Stimulated activated CD4-positive, alpha-beta T cell treated with anti-CD3 and anti-CD28 coated beads, TNF-alpha, amount 100 ng/mL, for 24 hours (primary cell): ENCODE measurements at regions not wholly inside any gene's neighbourhood (a gene's known extent, or its start where the extent isn't known, plus 50 kb on each side); places are given as distances from the start of the nearest gene placed in this dataset.
"Not testable (repeated sequence)": the region's sequence is repeated elsewhere in the genome, so short reads cannot be mapped to it uniquely, and the experiment has no call there.

ENCODE experiments used
- DNase-seq, 3 experiments: peaks; one replicate each; pipeline ENCODE4 v3.0.0-alpha.2; 2020; ENCODE audit warnings: low read depth in 3 of 3

GRCh38 chr18:1412655-1413322 is 508.1 kb downstream of the ADCYAP1 start:
- DNase-seq, result no peak

- no peak for DNase-seq
These were observed 508.6 kb downstream of the ADCYAP1 start for GRCh38 chr18:1413323-1413675.

DNA sequence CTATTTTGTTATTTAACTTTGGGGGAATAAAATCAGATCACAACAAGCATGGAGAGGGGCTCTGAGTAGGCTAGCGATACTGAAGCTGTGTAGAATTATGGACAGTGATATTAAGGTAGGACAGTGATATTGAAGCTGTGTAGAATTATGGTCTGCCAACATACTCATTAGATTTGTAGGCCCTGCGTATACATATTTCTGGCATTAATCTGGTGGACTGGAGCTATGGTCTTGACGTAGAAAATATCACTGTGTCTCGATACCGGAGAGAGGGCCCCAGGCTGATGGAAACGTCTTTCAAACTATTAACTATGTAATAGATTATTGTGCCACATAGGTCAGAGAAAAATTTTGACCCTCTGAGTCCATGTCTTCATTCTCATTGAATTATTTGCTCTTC is 511.4 kb downstream of the ADCYAP1 start:
- no peak for DNase-seq

GRCh38 chr18:1421502-1421901 is 516.8 kb downstream of the ADCYAP1 start:
- DNase-seq, result no peak

- DNase-seq, result no peak
These were observed 518.0 kb downstream of the ADCYAP1 start for GRCh38 chr18:1422634-1423033.

GRCh38 chr18:1425679-1426078 is 521.0 kb downstream of the ADCYAP1 start:
- DNase-seq, result no peak

DNA sequence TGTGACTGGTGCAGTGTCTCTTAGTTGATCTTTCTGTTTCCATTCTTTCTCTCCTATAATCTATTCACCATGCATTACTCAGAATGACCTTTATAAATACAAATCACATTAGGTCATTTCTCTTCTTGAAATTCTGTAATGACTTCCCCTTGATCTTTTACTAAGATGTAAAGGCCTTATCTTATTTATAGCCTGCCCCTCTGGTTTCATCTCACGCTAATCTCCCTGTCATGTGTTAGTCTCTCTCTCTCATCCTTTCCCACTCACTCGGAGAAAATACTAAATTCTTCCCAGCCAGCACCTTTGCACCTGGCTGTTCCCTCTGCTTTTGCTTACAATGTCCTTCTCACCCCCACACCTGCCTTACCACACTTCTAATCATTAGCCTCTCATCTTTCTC is 530.8 kb downstream of the ADCYAP1 start:
- no peak for DNase-seq

DNA sequence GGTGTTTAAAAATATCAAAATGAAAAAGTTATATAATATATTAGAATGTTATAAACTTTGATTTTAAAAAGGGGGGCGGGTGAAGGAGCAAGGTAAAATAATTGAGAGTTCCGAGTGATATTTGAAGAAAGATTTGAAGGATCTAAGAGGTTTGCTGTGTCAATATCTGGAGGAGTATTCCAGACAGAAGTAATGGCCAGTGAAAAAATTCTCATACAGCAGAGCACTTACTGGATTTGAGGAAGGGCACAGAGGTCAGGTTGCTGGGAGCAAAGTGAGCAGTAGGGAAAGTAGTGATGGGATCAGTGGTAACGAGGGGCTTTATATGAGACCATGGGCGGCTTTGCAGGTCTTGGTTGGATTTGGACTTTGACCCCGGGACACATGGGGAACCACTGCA is 531.5 kb downstream of the ADCYAP1 start:
- no peak for DNase-seq

DNA sequence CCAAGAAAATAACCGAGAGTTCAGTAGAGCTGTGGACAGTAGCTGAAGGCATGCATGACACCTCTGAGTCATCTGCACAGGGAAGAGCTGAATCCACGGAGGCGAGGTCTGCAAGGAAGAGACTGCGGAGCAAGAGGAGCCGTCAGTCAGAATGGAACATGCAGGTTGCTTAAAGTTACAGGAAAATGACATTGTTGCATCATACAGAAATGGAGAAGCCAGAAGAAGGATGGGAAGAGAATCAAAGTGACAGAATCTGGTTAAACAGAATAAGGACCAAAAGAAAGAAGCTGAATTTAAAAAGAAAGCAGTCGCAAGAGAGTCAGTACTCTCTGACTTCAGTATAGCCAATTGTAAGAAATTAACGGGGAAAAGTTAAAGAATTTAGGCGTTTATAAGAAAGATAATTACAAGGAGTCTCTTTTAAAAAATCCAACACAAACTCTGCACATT is 533.8 kb downstream of the ADCYAP1 start:
- no peak for DNase-seq

GRCh38 chr18:1438967-1439366 is 534.3 kb downstream of the ADCYAP1 start:
- DNase-seq, result no peak

DNA sequence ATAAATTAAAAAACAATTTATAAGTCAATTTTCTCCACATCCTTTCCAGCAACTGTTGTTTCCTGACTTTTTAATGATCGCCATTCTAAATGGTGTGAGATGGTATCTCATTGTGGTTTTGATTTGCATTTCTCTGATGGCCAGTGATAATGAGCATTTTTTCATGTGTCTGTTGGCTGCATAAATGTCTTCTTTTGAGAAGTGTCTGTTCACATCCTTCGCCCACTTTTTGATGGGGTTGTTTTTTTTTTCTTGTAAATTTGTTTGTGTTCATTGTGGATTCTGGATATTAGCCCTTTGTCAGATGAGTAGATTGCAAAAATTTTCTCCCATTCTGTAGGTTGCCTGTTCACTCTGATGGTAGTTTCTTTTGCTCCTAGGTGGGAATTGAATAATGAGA is 539.4 kb downstream of the ADCYAP1 start:
- DNase-seq, result not testable (repeated sequence)

GRCh38 chr18:1446765-1447164 is 542.1 kb downstream of the ADCYAP1 start:
- DNase-seq, result no peak

DNA sequence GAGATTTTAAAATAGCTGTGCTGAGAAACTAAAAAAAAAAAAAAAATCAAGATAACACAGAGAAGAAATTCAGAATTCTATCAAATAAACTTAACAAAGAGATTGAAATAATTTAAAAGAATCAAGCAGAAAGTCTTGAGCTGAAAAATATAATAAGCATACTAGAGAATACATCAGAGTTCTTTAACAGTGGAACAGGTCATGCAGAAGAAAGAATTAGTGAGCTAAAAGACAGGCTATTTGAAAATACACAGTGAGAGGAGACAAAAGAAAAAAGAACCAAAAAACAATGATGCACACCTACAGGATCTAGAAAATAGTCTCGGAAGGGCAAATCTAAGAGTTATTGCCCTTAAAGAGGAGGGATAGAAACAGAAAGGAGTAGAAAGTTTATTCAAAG is 548.1 kb downstream of the ADCYAP1 start:
- DNase-seq, result no peak

DNA sequence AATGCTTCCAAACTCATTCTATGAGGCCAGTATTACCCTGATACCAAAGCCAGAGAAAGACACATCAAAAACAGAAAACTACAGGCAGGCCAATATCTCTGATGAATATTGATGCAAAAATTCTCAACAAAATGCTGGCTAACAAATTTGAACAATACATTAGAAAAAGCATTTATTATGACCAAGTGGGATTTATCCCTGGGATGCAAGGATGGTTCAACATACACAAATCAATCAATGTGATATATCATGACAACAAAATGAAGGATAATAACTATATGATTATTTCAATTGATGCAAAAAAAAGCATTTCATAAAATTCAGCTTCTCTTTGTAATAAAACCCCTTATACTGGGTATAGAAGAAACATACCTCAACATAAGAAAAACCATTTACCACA is 550.9 kb downstream of the ADCYAP1 start:
- no peak for DNase-seq

DNA sequence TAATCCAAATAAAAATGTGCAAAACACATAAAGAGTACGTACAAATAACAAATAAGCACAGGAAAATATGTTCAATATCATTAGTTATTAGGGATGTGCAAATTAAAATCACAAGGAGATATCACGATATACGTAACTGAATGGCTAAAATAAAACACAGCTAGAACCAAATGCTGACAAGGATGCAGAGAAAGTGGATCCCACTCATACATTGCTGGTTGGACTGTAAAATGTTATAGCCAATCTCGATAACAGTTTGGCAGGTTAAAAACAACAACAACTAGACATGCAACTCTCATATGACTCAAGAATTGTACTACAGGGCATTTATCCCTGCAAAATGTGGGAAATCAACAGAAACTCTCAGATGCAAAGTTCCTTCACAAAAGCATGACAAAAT is 553.9 kb downstream of the ADCYAP1 start:
- DNase-seq, result no peak

DNA sequence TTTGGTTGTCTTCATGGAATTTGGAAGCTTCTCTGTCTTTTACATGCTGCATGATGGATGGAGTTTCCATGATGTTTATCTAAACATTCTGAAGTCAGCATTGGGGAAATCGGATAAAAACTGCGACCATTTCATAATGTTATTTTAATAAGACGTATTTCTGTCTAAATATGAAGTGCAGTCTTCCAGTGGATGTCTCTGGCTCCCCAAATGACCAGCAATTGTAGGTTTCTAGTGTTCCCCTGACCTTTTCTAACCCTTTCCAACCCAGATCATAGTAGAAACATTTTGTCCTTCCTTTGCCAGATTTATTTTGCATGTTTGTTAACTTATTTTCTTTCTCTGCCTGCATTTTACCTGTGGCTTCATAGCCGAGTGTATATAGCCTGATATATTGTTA is 559.3 kb downstream of the ADCYAP1 start:
- DNase-seq, result no peak

DNA sequence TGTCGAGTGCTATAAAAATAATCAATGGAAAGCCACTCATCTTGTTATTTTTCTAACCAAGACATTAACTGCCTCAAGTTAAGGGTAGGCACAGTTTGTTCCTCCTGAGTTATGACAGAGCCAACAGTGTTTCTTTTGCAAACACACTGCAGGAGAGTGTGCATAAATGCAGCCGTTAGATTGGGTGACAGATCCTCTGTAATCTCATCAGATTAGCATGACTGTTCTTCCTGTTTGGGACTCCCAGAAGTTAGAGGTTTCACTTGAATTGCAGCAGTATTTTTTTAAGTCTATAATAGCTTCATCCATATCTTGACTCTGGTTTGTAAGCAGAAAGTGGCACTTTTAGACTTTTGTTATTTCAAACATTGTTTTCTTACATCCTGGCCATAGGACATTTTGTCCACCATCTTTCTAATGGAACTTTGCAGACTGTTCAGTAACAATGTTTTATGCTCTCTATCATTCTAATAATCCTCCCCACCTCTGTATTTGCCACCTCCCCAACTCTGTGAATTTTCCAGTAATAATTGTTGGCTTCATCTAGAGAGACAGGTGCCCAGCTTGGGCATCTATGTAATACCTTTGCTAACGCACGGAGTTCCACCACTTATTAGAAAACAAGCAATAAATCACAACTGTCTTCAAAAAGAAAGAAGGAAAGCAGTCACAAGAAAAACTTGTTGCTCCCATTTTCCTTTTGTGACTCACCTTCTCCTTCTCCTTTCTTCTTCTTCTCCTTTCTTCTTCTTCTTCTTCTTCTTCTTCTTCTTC is 560.0 kb downstream of the ADCYAP1 start:
- DNase-seq, result no peak

DNA sequence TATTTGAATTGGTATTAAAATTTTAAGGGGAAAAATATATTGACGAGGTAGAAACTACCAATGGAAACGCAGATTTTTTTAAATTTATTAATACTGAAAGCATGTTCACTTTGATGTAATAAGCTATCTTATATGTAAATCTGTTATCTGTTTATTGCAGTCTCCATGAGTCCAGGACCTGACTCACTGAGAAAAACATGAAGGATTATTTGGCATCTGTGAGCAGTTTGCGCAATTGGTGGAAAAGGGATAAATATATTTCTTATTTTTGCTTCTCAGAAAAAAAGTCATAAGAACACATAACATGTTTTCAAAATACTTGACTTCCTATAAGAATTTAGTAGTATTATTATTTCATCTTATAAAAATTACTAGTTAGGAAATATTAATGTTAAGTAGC is 561.4 kb downstream of the ADCYAP1 start:
- no peak for DNase-seq

- DNase-seq, result no peak
These were observed 562.8 kb downstream of the ADCYAP1 start for GRCh38 chr18:1467461-1467964.

- no peak for DNase-seq
These were observed 563.9 kb downstream of the ADCYAP1 start for GRCh38 chr18:1468550-1468949.

DNA sequence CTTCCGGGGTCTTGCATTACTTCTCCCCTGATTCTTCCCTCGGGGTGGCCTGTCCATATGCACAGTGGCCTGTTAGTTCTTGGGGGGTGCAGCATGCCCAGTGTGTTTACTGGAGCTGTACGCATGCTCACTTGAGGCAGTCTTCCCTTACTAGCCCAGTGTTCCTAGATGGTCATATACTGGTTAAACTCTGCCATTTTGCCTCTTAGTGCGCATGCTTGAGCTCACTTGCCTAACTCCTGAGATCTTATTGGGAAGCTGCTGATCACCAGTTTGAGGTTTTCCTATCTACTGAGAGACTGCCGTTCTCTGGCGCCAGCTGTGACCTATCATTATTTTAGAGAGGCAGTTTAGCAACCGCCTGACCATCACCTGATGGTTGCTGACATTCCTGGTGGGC is 571.2 kb downstream of the ADCYAP1 start:
- no peak for DNase-seq

DNA sequence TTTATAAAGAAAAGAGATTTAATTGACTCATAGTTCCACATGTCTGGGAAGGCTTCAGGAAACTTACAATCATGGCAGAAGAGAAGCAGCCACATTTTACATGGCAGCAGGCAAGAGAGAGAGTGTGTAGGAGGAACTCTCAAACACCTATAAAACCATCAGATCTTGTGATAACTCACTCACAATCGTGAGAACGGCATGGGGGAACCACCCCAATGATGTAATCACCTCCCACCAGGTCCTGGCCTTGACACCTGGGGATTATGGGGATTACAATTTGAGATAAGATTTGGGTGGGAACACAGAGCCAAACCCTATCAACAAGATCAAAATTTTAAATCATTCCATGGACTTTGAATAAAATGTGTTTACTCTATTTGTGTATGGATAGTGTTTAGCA is 575.6 kb downstream of the ADCYAP1 start:
- DNase-seq, result no peak

DNA sequence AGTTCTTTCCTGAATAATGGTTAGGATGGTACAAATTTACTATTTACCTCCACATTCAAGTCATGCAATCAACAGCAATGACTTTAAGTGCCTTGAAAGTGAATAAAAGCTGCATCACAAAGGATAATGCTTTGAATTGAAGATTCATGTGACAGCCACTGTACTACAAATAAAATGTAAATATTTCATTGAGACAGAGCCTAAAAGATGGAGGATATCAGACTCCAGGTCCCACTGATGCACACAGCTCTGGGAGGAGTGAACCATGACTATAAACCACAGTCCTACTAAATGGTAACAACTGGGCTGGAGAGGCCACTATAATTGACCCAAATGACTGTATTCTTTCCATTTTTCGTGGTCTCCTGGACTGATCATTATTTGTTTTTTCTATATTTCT is 576.9 kb downstream of the ADCYAP1 start:
- no peak for DNase-seq
